H1 (cell line): ENCODE measurements at regions not wholly inside any gene's neighbourhood (a gene's known extent, or its start where the extent isn't known, plus 50 kb on each side); places are given as distances from the start of the nearest gene placed in this dataset.

Experiments
- RNF2 ChIP-seq: fragments of 200-900, 300-1000 bp; sonication (generic); IDR thresholded peaks from 2 replicates; pipeline ENCODE4 v1.7.1; 2016; ENCODE audit warnings: borderline replicate concordance, low read depth, mild to moderate bottlenecking, antibody characterized with exemption, low read length; ENCODE audit not compliant: poor library complexity, severe bottlenecking; ENCODE audit errors: missing control alignments
- SIN3A ChIP-seq, 2 experiments: IDR thresholded peaks in 1 of 2; conservative IDR thresholded peaks in 1 of 2; 2 replicates each; pipeline ENCODE4 v1.6.1; 2011 to 2012; ENCODE audit warnings: low read length in 2 of 2, improper control_type of control experiment in 1 of 2, low read depth in 1 of 2, mild to moderate bottlenecking in 1 of 2

- TF ChIP-seq RNF2 (no peak), SIN3A (conservative IDR thresholded peaks at IDR 0.05 in 1 of 2, IDR thresholded peaks at IDR 0.05 in 1 of 2; ENCODE audit: low read depth in 1 of 2, low read length in 2 of 2) (no peak)
Measured at GRCh38 chr15:98131924-98132323, 171.4 kb downstream of the ARRDC4 start (continued).
